ENCODE measurements at regions not wholly inside any gene's neighbourhood (a gene's known extent, or its start where the extent isn't known, plus 50 kb on each side); places are given as distances from the start of the nearest gene placed in this dataset.

DNA sequence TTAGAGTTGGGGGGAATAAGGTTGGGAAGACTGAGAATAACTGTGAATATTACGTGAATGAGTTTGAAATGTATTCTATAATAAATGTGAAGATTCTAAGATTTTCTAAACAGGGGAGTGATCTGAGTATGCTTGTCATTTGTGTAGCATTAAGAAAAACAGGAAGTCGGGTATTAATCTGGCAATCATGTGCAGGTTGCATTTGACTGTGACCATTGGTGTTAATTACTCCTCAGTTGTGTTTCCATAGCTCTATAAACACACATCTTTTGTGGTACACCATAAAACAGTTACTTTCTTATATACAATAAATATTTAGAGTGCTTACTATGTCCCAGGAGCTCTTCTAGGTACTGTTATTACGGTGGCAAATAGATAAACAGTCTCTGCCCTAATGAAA is 434.4 kb upstream of the PDE3A start:
- TF ChIP-seq, protein P1, sequence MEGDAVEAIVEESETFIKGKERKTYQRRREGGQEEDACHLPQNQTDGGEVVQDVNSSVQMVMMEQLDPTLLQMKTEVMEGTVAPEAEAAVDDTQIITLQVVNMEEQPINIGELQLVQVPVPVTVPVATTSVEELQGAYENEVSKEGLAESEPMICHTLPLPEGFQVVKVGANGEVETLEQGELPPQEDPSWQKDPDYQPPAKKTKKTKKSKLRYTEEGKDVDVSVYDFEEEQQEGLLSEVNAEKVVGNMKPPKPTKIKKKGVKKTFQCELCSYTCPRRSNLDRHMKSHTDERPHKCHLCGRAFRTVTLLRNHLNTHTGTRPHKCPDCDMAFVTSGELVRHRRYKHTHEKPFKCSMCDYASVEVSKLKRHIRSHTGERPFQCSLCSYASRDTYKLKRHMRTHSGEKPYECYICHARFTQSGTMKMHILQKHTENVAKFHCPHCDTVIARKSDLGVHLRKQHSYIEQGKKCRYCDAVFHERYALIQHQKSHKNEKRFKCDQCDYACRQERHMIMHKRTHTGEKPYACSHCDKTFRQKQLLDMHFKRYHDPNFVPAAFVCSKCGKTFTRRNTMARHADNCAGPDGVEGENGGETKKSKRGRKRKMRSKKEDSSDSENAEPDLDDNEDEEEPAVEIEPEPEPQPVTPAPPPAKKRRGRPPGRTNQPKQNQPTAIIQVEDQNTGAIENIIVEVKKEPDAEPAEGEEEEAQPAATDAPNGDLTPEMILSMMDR (IDR thresholded peaks at IDR 0.05): no peak
- TF ChIP-seq POLR2A (IDR thresholded peaks at IDR 0.05): no peak
